Left forelimb (tissue), 1 donor: ENCODE measurements at regions not wholly inside any gene's neighbourhood (a gene's known extent, or its start where the extent isn't known, plus 50 kb on each side); places are given as distances from the start of the nearest gene placed in this dataset.
"Not testable (repeated sequence)": the region's sequence is repeated elsewhere in the genome, so short reads cannot be mapped to it uniquely, and the experiment has no call there.

Source experiments
- DNase-seq: peaks from one replicate; pipeline ENCODE4 v3.0.0-alpha.2; 2018; ENCODE audit warnings: low spot score

DNA sequence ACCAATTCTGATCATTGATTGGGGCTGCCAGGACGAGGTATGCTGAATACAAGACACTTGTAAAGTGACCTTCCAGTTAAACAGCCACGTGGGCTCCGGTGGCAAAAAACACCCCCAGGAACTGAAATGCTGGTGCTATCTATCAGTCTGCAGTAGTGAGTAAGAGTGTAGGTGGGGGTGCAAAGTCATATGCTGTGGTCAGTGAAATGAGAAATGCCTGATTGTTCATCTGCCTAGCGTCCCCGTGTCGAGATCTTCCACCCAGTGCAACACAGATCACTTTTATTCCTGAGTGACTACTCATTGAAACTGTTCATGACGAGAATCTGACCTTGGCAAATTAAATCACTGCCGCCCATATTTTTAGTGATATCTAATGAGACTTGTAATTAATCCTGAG is 806.5 kb upstream of the GOT2 start:
- DNase-seq = no peak

DNA sequence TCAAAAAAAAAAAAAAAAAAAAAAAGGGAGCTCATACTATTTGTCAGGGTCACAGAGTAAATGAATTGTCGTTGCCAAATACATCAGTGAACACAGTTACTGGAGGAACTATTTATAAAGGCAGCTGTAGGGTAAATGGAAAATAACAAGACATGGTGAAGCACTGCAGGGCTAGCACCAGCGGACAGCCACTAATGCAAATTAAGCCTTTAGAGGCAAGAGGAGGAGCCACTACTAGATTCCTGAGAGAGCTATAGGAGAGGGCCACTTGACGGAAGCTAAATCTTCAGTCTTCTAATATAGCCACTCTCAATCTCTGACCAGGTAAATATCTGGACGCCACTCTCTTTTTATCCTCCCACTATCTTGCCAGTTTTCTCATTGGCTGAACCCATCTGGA is 801.2 kb upstream of the GOT2 start:
- no peak for DNase-seq

DNA sequence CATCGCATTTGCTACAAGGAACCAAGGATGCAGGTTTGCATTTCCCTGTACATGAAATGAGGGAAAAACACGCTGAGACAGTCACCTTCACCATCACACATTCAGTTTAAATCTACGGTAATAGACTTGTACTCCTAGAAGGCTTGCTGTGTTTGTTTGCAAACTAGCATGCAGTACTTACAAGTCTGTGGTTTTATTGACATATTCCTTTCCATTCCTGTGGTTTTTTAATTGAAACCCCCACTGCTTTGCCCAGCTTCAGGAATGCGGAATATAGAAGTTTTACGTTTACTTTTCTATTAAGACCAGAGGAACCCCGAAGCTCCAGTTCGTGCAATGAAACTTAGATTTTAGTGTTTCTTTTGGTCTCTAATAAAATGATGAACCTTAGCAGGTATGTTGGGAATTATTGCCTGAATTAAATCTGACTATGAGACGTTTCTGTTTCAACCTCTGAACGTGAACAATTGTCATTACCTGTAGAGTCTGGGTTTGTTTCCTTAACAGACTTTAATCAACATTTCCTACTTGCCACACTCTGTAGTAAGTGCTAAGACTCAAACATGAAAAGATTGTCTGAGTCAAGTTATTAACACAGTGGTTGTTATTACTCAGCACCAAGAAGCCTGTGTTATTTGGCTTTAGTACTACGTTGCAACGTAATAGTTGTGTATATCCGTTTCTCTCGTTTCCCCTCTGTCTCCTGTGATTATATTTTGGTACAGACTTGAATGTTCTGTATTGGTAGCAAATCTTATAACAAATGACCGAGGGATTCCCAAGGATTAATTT is 793.3 kb upstream of the GOT2 start:
- no peak for DNase-seq

- no peak for DNase-seq
These were observed 788.7 kb upstream of the GOT2 start for GRCh38 chr16:59522826-59523225.

GRCh38 chr16:59518721-59519120 is 784.6 kb upstream of the GOT2 start:
- DNase-seq = not testable (repeated sequence)

DNA sequence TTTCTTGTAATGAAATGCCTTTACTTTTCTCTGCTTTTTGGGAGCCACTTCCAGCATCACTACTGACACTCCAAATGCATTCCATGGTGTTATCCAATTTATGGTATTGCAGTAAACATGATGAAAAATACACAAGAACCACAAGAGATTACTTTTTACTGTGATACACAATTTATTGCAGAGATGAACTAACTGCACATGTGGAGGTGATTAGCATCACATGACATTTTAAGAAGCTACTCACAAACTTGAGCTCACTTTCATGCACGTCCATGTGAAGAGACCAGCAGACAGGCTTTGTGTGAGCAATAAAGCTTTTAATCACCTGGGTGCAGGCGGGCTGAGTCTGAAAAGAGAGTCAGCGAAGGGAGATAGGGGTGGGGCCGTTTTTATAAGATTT is 780.5 kb upstream of the GOT2 start:
- DNase-seq = no peak

- DNase-seq = no peak
These were observed 775.9 kb upstream of the GOT2 start for GRCh38 chr16:59510008-59510424.

DNA sequence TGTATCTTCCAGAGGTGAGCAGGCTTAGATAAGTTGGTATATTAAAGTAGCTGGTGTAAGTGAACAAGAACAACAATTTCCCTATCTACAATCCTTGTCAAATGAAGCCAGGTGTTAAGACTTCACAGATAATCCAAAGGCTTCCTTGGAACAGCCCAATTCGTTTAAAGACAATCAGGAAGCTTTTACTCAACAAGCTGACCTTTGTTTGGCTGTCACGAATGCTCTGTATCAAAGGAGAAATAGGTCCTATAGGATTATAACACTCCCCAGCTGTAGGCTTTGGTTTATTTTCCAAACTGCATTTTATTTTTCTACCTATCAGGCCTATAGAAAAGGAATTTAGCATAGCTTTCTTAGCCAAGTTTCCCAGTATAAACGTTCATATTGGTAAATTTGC is 766.5 kb upstream of the GOT2 start:
- no peak for DNase-seq

DNA sequence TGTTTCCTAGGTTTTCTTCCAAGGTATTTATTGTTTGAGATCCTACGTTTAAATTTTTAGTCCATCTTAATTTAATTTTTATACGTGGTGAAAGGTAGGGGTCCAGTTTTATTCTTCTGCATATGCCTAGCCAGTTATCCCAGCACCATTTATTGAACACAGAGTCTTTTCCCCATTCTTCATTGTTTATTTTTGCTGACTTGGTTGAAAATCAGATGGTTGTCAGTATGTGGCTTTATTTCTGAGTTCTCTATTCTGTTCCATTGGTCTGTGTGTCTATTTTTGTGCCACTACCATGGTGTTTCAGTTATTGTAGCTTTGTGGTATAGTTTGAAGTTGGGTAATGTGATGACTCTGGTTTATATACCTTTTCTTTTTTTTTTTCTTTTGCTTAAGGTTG is 753.0 kb upstream of the GOT2 start:
- no peak for DNase-seq

DNA sequence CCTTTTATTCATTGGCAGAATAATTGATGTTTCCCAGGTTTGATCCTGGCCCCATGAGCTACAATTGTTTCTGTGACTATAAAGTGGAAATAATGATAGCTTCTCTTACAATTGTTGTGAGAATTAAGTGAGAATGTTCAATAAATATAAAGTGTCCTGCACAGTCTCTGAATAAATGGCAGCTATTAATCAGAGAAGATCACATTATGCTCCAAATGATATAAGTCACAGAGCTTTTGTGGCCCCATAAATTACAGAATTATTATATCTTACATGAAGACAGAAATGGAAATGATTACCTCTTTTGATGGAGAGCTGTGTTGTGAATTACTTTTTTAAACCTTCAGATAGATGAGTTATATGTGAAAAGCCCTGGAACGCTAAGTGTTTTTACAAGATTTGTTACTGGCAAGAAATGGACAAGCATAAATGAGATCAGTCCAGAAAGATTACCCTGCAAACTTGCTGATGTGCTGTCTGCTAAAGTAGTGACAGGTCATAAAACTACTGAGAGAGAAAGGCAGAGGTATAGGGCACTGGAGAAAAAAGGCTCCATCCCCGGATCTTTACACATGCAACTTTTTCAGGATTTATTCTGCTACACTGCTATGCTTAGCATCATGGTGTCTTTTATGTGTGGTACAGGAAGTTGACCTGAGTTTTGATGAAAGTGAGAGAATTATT is 750.9 kb upstream of the GOT2 start:
- no peak for DNase-seq

DNA sequence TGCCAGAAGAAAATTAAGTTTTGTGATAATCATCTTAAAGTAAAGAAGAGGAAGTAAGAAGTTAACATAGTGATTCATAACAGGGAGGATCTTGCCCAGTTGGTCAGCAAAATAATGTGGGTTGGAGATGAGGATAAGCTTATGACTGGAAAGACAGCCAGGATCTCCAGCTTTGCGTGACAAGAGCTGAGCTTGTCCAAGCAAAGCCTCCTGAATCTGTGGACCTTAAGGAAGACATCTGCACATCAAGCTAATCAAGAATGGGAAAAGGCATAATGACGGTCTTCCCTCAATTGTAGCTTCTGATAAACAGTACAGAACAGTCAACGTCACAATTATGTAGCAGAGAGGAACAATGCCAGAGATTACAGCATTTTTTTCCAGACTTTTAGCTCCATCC is 744.7 kb upstream of the GOT2 start:
- DNase-seq = no peak

GRCh38 chr16:59470556-59470955 is 736.4 kb upstream of the GOT2 start:
- no peak for DNase-seq

- DNase-seq = no peak
These were observed 735.1 kb upstream of the GOT2 start for GRCh38 chr16:59469266-59469665.

DNA sequence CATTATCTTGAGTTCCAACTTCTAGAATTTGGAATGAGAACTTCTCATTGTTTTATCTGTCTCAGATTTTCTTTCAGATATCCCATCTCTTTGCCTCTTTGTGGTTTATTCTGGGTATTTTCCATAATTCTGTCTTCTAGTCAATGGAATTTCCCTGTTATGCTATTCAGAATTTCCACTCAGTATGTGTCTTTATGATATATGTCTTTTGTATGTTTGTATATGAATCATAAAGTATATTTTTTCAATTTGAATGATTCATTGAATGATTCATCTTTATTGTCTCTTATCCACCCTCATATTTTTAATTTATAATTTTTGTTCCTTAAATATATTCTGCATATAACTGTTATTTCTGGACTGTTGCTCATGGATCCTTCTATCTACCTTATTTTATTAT is 729.7 kb upstream of the GOT2 start:
- no peak for DNase-seq

DNA sequence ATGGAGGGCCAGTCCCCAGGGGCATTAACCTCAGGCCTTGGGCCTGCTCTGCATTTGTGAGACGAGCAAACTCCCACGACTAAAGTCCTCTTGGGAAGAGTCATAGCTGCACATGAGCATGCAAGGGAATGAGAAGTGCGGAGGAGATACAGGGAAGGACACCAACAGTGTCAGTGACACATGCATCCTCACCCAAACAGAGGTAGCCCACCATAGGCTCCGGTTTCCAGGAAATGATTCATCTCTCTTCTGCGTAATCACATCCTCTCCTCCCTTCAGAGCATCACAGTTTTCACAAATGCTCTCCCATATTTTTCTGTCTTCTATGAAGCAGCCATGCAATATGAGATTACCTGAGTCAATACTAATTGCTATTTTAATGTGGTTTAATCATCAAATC is 725.7 kb upstream of the GOT2 start:
- DNase-seq = no peak

DNA sequence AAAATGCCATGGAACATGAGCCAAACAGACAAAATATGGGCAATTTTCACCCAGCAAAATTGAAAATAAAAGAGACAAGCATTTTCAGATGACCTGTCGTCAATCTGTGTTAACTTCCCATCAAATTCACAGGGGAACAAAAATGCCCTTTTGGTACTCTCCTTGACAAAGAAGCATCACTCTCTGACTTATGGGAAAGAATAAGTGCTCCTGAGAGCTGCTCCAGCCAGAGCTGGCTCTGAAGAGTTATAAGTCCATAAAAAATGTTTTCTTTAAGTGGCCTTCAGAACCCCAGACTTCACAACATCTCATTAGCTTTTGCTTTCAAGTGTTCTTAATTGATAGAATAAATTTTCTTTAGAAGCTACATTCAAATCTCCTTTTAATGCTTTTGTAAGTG is 721.4 kb upstream of the GOT2 start:
- no peak for DNase-seq

- DNase-seq = not testable (repeated sequence)
These were observed 716.4 kb upstream of the GOT2 start for GRCh38 chr16:59450513-59450912.

DNA sequence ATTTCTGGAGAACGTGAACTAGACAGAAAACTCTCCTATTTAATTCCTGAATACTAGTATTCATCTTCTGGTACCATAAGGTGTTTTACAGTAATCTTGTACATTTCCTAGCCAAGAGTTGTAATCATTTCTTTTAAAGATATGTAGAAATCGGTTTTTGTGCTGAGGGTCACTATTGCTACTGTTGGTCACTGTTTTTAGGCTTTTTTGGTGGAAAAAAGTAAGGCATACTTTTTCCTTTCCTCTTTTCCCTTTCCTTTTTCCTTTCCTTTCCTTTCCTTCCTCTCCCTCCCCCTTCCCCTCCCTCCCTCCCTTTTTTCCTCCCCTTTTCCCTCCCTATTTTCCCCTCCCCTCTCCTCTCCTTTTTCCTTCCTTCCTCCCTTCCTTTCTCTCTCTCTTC is 706.4 kb upstream of the GOT2 start:
- no peak for DNase-seq

GRCh38 chr16:59432896-59433295 is 698.8 kb upstream of the GOT2 start:
- DNase-seq = no peak

DNA sequence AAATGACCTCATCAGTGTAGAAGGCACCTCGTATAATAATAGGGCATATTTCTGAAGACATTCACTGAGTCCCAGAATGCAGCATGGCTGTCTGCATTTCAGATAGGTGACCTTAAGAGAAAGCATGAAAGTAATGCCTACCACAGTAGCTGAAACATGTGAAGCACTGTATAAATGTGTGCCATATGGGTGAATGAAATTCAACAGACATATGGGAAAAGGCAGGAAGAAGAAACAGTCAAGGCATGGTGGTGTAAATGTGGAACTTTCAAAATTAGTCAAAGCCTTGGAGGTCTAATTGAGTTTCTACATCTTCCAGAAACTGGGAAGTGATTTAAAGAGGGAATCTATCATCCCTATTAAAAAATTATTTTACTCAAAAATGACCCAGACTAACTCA is 698.2 kb upstream of the GOT2 start:
- no peak for DNase-seq

DNA sequence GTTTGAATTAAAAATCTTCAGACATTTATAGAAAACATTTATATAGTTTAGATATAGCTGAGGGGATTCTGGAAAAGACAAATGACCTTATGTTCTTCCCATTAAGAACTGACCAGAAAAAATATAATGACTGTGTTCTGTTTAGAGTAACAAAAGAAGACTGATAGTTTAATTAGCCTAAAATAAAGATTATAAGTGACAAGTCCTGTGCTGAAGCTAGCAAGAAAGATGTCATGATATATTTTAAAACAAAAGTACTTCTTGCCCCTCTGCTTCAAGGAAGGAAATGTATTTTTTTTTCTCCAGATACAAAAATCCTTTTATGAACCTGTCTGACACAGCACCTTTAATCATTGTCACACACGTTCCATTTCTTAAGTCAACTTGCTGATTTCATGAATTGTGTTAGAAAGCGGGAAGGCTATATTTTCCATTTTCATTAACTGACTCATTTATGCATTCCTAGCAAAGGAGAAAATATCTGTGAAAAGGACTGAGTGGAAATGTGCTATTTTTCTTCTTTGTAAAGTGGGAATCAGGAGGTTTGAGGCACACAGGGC is 690.7 kb upstream of the GOT2 start:
- no peak for DNase-seq

- no peak for DNase-seq
These were observed 678.1 kb upstream of the GOT2 start for GRCh38 chr16:59411961-59412841.
